Posterior vena cava (tissue), 2 donors: ENCODE measurements at regions not wholly inside any gene's neighbourhood (a gene's known extent, or its start where the extent isn't known, plus 50 kb on each side); places are given as distances from the start of the nearest gene placed in this dataset.
"Not testable (repeated sequence)": the region's sequence is repeated elsewhere in the genome, so short reads cannot be mapped to it uniquely, and the experiment has no call there.

Experiments
- DNase-seq: peaks from one replicate; pipeline ENCODE4 v3.0.0-alpha.2; 2020; ENCODE audit warnings: low spot score
- intact Hi-C, 2 donors: fragments of 100-400 bp; cut with DNase I; formaldehyde crosslinking; loops; one replicate each; pipeline versions ENCODE4 v1.14.1 to v1.14.2; 2022 to 2023
- donor health status: DM: yes; HTN: yes; CAD: no.
- donor health status: DM: yes; HTN: yes; CAD: no.

GRCh38 chr13:70511861-70512417 is 403.7 kb upstream of the KLHL1 start:
- DNase-seq = peak; percentile 77
- intact Hi-C loops = not testable (repeated sequence)

- intact Hi-C loops = no loop called here
These were observed 397.6 kb upstream of the KLHL1 start for GRCh38 chr13:70505809-70506208.

GRCh38 chr13:70502944-70503343 is 394.7 kb upstream of the KLHL1 start:
- intact Hi-C loops = no loop called here
- DNase-seq = no peak

More at GRCh38 chr13:70505809-70506208, 397.6 kb upstream of the KLHL1 start:
- DNase-seq = no peak

- intact Hi-C loops = no loop called here
- no peak for DNase-seq
These were observed 382.2 kb upstream of the KLHL1 start for GRCh38 chr13:70490320-70490935.

GRCh38 chr13:70484931-70485330 is 376.7 kb upstream of the KLHL1 start:
- intact Hi-C loops = no loop called here
- no peak for DNase-seq

- intact Hi-C loops = no loop called here
- DNase-seq = no peak
These were observed 375.5 kb upstream of the KLHL1 start for GRCh38 chr13:70483599-70484276.

- no peak for DNase-seq
- intact Hi-C loops = no loop called here
These were observed 365.7 kb upstream of the KLHL1 start for GRCh38 chr13:70473907-70474306.

GRCh38 chr13:70469077-70469476 is 360.8 kb upstream of the KLHL1 start:
- intact Hi-C loops = no loop called here
- DNase-seq = no peak

- intact Hi-C loops = no loop called here
- DNase-seq = no peak
These were observed 349.2 kb upstream of the KLHL1 start for GRCh38 chr13:70457474-70457873.

GRCh38 chr13:70448820-70449219 is 340.6 kb upstream of the KLHL1 start:
- intact Hi-C loops = no loop called here
- no peak for DNase-seq

- intact Hi-C loops = no loop called here
- DNase-seq = no peak
These were observed 324.1 kb upstream of the KLHL1 start for GRCh38 chr13:70432276-70432805.

GRCh38 chr13:70430256-70430655 is 322.0 kb upstream of the KLHL1 start:
- DNase-seq = no peak
- intact Hi-C loops = no loop called here

- DNase-seq = no peak
- intact Hi-C loops = no loop called here
These were observed 316.7 kb upstream of the KLHL1 start for GRCh38 chr13:70424928-70425327.

- no peak for DNase-seq
- intact Hi-C loops = no loop called here
These were observed 316.2 kb upstream of the KLHL1 start for GRCh38 chr13:70424428-70424827.

- DNase-seq = no peak
- intact Hi-C loops = no loop called here
These were observed 306.9 kb upstream of the KLHL1 start for GRCh38 chr13:70415136-70415535.

GRCh38 chr13:70408865-70409264 is 300.6 kb upstream of the KLHL1 start:
- DNase-seq = no peak
- intact Hi-C loops = no loop called here

GRCh38 chr13:70407486-70407885 is 299.2 kb upstream of the KLHL1 start:
- DNase-seq = no peak
- intact Hi-C loops = no loop called here

GRCh38 chr13:70405266-70405665 is 297.0 kb upstream of the KLHL1 start:
- intact Hi-C loops = no loop called here

GRCh38 chr13:70394031-70394548 is 285.8 kb upstream of the KLHL1 start:
- intact Hi-C loops = no loop called here
- DNase-seq = no peak

More at GRCh38 chr13:70405266-70405665, 297.0 kb upstream of the KLHL1 start:
- no peak for DNase-seq

- intact Hi-C loops = no loop called here
- no peak for DNase-seq
These were observed 283.4 kb upstream of the KLHL1 start for GRCh38 chr13:70391678-70392077.
